IMR-90 (cell line): ENCODE measurements at regions not wholly inside any gene's neighbourhood (a gene's known extent, or its start where the extent isn't known, plus 50 kb on each side); places are given as distances from the start of the nearest gene placed in this dataset.

Experiments used
- ATAC-seq: fragments of 200-7000 bp; cut with Tn5 transposase; 2 replicates; pipeline ENCODE4 v1.9.1; 2020; ENCODE audit warnings: low read depth, mild to moderate bottlenecking, moderate library complexity
- BruUV-seq: library from RNA; stranded (reverse); fragments of 400-500 nt; replicated peaks from 2 replicates; lab custom pipeline; 2021; lab: Mats Ljungman, UMichigan
- CTCF ChIA-PET: fragments of 300-600 bp; formaldehyde crosslinking; extraction: SDS; loops from one replicate; lab custom pipeline; 2021; ENCODE audit warnings: antibody characterized with exemption; lab: Yijun Ruan, JAX
- POLR2A ChIA-PET: fragments of 300-600 bp; sonication (Branson Sonifier 250); formaldehyde crosslinking; loops from one replicate; lab custom pipeline; 2022; ENCODE audit warnings: antibody characterized with exemption; ENCODE audit not compliant: unreplicated experiment; lab: Charles Lee
- DNase-seq: peaks from one replicate; pipeline ENCODE4 v3.0.0; 2013
- H2AFZ ChIP-seq: replicated peaks from 2 replicates; pipeline ENCODE3; 2013; ENCODE audit warnings: low read length, mild to moderate bottlenecking; ENCODE audit not compliant: poor library complexity
- H2AK5ac ChIP-seq: 2 replicates; pipeline ENCODE4 v1.6.1; 2013; ENCODE audit warnings: low read depth, low read length, inconsistent platforms
- H2AK9ac ChIP-seq: replicated peaks from 2 replicates; pipeline ENCODE3; 2013; ENCODE audit warnings: mild to moderate bottlenecking, low read depth, low read length, moderate library complexity; ENCODE audit not compliant: poor library complexity
- H2BK120ac ChIP-seq: 2 replicates; pipeline ENCODE4 v1.6.1; 2013; ENCODE audit warnings: low read depth, low read length, inconsistent platforms
- H2BK15ac ChIP-seq: 3 replicates; pipeline ENCODE4 v1.6.1; 2013; ENCODE audit warnings: low read depth, low read length, inconsistent platforms
- H2BK20ac ChIP-seq: 2 replicates; pipeline ENCODE4 v1.6.1; 2013; ENCODE audit warnings: low read depth, mild to moderate bottlenecking, inconsistent platforms, low read length, moderate library complexity
- H2BK5ac ChIP-seq: 2 replicates; pipeline ENCODE4 v1.6.1; 2013; ENCODE audit warnings: mild to moderate bottlenecking, low read depth, low read length, inconsistent platforms; ENCODE audit not compliant: poor library complexity, severe bottlenecking
- H3K14ac ChIP-seq: replicated peaks from 2 replicates; pipeline ENCODE4 v1.6.1; 2013; ENCODE audit warnings: low read depth, low read length, inconsistent platforms
- H3K18ac ChIP-seq: 2 replicates; pipeline ENCODE4 v1.6.1; 2013; ENCODE audit warnings: low read depth, low read length, control low read depth
- H3K23ac ChIP-seq: 2 replicates; pipeline ENCODE4 v1.6.1; 2013; ENCODE audit warnings: low read depth, low read length, inconsistent platforms
- H3K27ac ChIP-seq: 2 replicates; pipeline ENCODE4 v1.5.1; 2013; ENCODE audit warnings: mild to moderate bottlenecking, control low read depth, low read length; ENCODE audit not compliant: insufficient read depth
- H3K27me3 ChIP-seq: 2 replicates; pipeline ENCODE4 v1.6.1; 2013; ENCODE audit warnings: low read length; ENCODE audit not compliant: control insufficient read depth, insufficient read depth
- H3K36me3 ChIP-seq: 2 replicates; pipeline ENCODE4 v1.6.1; 2013; ENCODE audit warnings: low read length, mixed read lengths; ENCODE audit not compliant: control insufficient read depth, insufficient read depth
- H3K4ac ChIP-seq: 2 replicates; pipeline ENCODE4 v1.6.1; 2013; ENCODE audit warnings: low read depth, low read length, inconsistent platforms
- H3K4me1 ChIP-seq: 2 replicates; pipeline ENCODE4 v1.6.1; 2013; ENCODE audit warnings: low read length, mixed read lengths; ENCODE audit not compliant: control insufficient read depth, insufficient read depth
- H3K4me2 ChIP-seq: 2 replicates; pipeline ENCODE4 v1.6.1; 2013; ENCODE audit warnings: low read depth, mild to moderate bottlenecking, control low read depth, low read length, moderate library complexity
- H3K4me3 ChIP-seq: 2 replicates; pipeline ENCODE4 v1.5.1; 2013; ENCODE audit warnings: low read depth, mild to moderate bottlenecking, control low read depth, low read length, moderate library complexity; ENCODE audit not compliant: insufficient read depth
- H3K56ac ChIP-seq: 2 replicates; pipeline ENCODE4 v1.6.1; 2013; ENCODE audit warnings: low read length, inconsistent platforms; ENCODE audit not compliant: insufficient read depth; ENCODE audit errors: extremely low read depth
- H3K79me1 ChIP-seq, 2 experiments: 2 replicates each; pipeline ENCODE4 v1.6.1; 2013; ENCODE audit warnings: low read length in 2 of 2, inconsistent platforms in 1 of 2, low read depth in 1 of 2
- H3K9ac ChIP-seq: 2 replicates; pipeline ENCODE4 v1.6.1; 2013; ENCODE audit warnings: low read depth, low read length, control low read depth
- H3K9me1 ChIP-seq: 2 replicates; pipeline ENCODE4 v1.6.1; 2013; ENCODE audit warnings: low read length, inconsistent platforms; ENCODE audit not compliant: insufficient read depth
- H3K9me3 ChIP-seq: 2 replicates; pipeline ENCODE4 v1.6.1; 2013; ENCODE audit warnings: low read length; ENCODE audit not compliant: control insufficient read depth, insufficient read depth
- H4K20me1 ChIP-seq: 2 replicates; pipeline ENCODE4 v1.6.1; 2013; ENCODE audit warnings: low read length, inconsistent platforms; ENCODE audit not compliant: insufficient read depth
- H4K5ac ChIP-seq: 2 replicates; pipeline ENCODE4 v1.6.1; 2013; ENCODE audit warnings: mild to moderate bottlenecking, low read depth, low read length, control low read depth
- H4K8ac ChIP-seq, 2 experiments: 2 replicates each; pipeline ENCODE4 v1.6.1; 2013; ENCODE audit warnings: low read depth in 2 of 2, low read length in 2 of 2, control low read depth in 1 of 2, inconsistent platforms in 1 of 2
- H4K91ac ChIP-seq: 2 replicates; pipeline ENCODE4 v1.6.1; 2013; ENCODE audit warnings: low read depth, low read length, inconsistent platforms; ENCODE audit not compliant: insufficient read depth
- BHLHE40 ChIP-seq: fragments of 150-350 bp; IDR thresholded peaks from 2 replicates; pipeline ENCODE4 v1.6.1; 2016; ENCODE audit warnings: mild to moderate bottlenecking, low read depth, low read length
- CEBPB ChIP-seq: IDR thresholded peaks from 2 replicates; pipeline ENCODE4 v1.6.1; 2012; ENCODE audit warnings: low read depth, low read length, improper control_type of control experiment
- CTCF ChIP-seq: conservative IDR thresholded peaks from 2 replicates; pipeline ENCODE4 v1.5.1; 2012; ENCODE audit warnings: mild to moderate bottlenecking, low read depth, low read length, improper control_type of control experiment
- FOS ChIP-seq: fragments of 150-350 bp; IDR thresholded peaks from 2 replicates; pipeline ENCODE4 v1.6.1; 2016; ENCODE audit warnings: low read depth, low read length
- MAFK ChIP-seq: IDR thresholded peaks from 2 replicates; pipeline ENCODE4 v1.6.1; 2012; ENCODE audit warnings: low read depth, low read length, improper control_type of control experiment
- POLR2A ChIP-seq: IDR thresholded peaks from 2 replicates; pipeline ENCODE4 v1.6.1; 2012; ENCODE audit warnings: mild to moderate bottlenecking, low read depth, low read length
- RAD21 ChIP-seq: IDR thresholded peaks from 2 replicates; pipeline ENCODE4 v1.6.1; 2012; ENCODE audit warnings: low read length, improper control_type of control experiment
- RCOR1 ChIP-seq: IDR thresholded peaks from 2 replicates; pipeline ENCODE4 v1.6.1; 2012; ENCODE audit warnings: mild to moderate bottlenecking, low read length, improper control_type of control experiment; ENCODE audit not compliant: insufficient replicate concordance
- RFX5 ChIP-seq: IDR thresholded peaks from 2 replicates; pipeline ENCODE4 v1.8.0; 2012; ENCODE audit warnings: low read depth, mild to moderate bottlenecking, low read length, moderate library complexity
- SMC3 ChIP-seq: fragments of 150-350 bp; IDR thresholded peaks from 2 replicates; pipeline ENCODE4 v1.6.1; 2016; ENCODE audit warnings: low read depth, mild to moderate bottlenecking, antibody characterized with exemption, low read length, moderate library complexity
- USF2 ChIP-seq: fragments of 150-350 bp; IDR thresholded peaks from 2 replicates; pipeline ENCODE4 v1.6.1; 2017; ENCODE audit warnings: mild to moderate bottlenecking, antibody characterized with exemption, low read length, low read depth
- WGBS, 2 experiments: methylation state at CpG; one replicate each; pipeline versions ENCODE4 v1.1.5 to v1.1.7; 2013; ENCODE audit warnings: missing lambda C conversion rate in 2 of 2; ENCODE audit not compliant: insufficient read length in 1 of 2; ENCODE audit errors: extremely low coverage in 2 of 2; 5-methylcytosine and 5-hydroxymethylcytosine counted together
- dilution Hi-C: fragments of 300-500 bp; cut with HindIII; formaldehyde crosslinking; loops from one replicate; pipeline ENCODE4 v1.14.3; 2018; ENCODE audit warnings: low sequenced_read_pairs; ENCODE audit not compliant: unreplicated experiment
- in situ Hi-C: fragments of 300-500 bp; cut with MboI; formaldehyde crosslinking; loops from 3 replicates; pipeline ENCODE4 v1.14.3; 2019; ENCODE audit warnings: low sequenced_read_pairs, inconsistent platforms, mixed read lengths
- intact Hi-C: fragments of 100-400 bp; cut with micrococcal nuclease; formaldehyde crosslinking; loops from 2 replicates; pipeline ENCODE4 v1.10.0; 2022

- ATAC-seq = peak; percentile 98
- Histone ChIP-seq H3K9me1 (no peaks in the 10 kb centered on the region; the same call in 1 of the 2 replicates), H3K14ac (peak overlapping the region; percentile 19; the same call in 1 of the 2 replicates), H3K27ac (no peak overlapping the region), H3K4ac (no peak overlapping the region), H3K56ac (no peak overlapping the region), H4K8ac (no peak overlapping the region), H2BK5ac (peak overlapping the region; percentile 8), H4K5ac (no peak overlapping the region), H3K9me3 (no peaks in the 10 kb centered on the region), H2AK5ac (0 out of 2 replicates have a peak overlapping the region, but pooled peaks have one; percentile 31), H2BK120ac (peak overlapping the region; percentile 35; the same call in 1 of the 2 replicates), H3K23ac (no peak overlapping the region), H2BK15ac (0 out of 3 replicates have a peak overlapping the region, but pooled peaks have one; percentile 52), H3K36me3 (no peaks in the 10 kb centered on the region), H4K91ac (0 out of 2 replicates have a peak overlapping the region, but pooled peaks have one; percentile 12), H4K20me1 (no peaks in the 10 kb centered on the region), H3K18ac (peak overlapping the region; percentile 16; the same call in 1 of the 2 replicates), H3K79me1 (no peaks in the 10 kb centered on the region), H3K9ac (no peak overlapping the region), H2AK9ac (peak overlapping the region; percentile 8), H3K27me3 (no peaks in the 10 kb centered on the region), H2BK20ac (no peak overlapping the region), H3K4me3 (no peak overlapping the region), H3K4me2 (no peak overlapping the region), H2AFZ (no peak overlapping the region), H3K4me1 (peaks cover 2% of the 10 kb centered on the region; the same call in 1 of the 2 replicates)
- no TSS peak for BruUV-seq
- TF ChIP-seq CEBPB (peak; percentile 60), RFX5 (no peak), MAFK (no peak), POLR2A (no peak), CTCF (peak; percentile 92), SMC3 (peak; percentile 93), USF2 (peak; percentile 41; the same call in 1 of the 2 replicates), FOS (no peak), RAD21 (peak; percentile 87), BHLHE40 (no peak), RCOR1 (no peak)
- no CpG with 5 or more reads among the region's 2 CpGs for WGBS, 2 experiments
- ChIA-PET CTCF (interaction anchor here (0.6 to 2.4 kb wide), 8 partner anchors 11 to 246 kb away, joined by 3 to 12 read pairs (median 6); no protein-coding TSS in a partner anchor), POLR2A (no interaction called here)
- dilution Hi-C loops (no loop called here), in situ Hi-C loops (loop anchor here (5.0 kb wide), 1 partner anchor 241 kb away; no protein-coding TSS in a partner anchor), intact Hi-C loops (no loop called here)
- peak; percentile 79 for DNase-seq
These were observed 85.3 kb upstream of the ANKRD1 start for GRCh38 chr10:91006001-91006751.
